ENCODE measurements at regions not wholly inside any gene's neighbourhood (a gene's known extent, or its start where the extent isn't known, plus 50 kb on each side); places are given as distances from the start of the nearest gene placed in this dataset.

DNA sequence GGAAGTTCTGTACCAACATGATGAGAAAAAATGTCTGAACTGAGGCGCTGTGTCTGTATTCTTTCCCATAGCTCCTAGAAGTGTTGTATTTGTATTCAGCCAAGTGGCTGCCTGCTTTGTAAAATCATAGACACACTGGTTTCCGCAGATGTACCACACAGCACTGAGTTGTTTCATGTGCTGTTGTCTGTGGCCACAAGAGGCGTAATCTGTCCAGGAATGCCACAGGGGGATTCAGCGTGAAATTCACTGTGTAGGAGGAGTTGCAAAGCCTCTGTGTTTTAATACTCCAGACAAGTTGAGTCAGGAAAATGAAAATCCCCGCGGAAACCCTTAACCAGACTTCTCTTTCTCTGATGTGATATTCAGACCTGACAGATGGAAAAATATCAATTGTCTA lies 462.2 kb downstream of the NSUN3 start:
- TF ChIP-seq, protein P1, sequence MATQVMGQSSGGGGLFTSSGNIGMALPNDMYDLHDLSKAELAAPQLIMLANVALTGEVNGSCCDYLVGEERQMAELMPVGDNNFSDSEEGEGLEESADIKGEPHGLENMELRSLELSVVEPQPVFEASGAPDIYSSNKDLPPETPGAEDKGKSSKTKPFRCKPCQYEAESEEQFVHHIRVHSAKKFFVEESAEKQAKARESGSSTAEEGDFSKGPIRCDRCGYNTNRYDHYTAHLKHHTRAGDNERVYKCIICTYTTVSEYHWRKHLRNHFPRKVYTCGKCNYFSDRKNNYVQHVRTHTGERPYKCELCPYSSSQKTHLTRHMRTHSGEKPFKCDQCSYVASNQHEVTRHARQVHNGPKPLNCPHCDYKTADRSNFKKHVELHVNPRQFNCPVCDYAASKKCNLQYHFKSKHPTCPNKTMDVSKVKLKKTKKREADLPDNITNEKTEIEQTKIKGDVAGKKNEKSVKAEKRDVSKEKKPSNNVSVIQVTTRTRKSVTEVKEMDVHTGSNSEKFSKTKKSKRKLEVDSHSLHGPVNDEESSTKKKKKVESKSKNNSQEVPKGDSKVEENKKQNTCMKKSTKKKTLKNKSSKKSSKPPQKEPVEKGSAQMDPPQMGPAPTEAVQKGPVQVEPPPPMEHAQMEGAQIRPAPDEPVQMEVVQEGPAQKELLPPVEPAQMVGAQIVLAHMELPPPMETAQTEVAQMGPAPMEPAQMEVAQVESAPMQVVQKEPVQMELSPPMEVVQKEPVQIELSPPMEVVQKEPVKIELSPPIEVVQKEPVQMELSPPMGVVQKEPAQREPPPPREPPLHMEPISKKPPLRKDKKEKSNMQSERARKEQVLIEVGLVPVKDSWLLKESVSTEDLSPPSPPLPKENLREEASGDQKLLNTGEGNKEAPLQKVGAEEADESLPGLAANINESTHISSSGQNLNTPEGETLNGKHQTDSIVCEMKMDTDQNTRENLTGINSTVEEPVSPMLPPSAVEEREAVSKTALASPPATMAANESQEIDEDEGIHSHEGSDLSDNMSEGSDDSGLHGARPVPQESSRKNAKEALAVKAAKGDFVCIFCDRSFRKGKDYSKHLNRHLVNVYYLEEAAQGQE (tag by site-specific recombination; IDR thresholded peaks at IDR 0.05) = no peak
- TF ChIP-seq, protein P2, sequence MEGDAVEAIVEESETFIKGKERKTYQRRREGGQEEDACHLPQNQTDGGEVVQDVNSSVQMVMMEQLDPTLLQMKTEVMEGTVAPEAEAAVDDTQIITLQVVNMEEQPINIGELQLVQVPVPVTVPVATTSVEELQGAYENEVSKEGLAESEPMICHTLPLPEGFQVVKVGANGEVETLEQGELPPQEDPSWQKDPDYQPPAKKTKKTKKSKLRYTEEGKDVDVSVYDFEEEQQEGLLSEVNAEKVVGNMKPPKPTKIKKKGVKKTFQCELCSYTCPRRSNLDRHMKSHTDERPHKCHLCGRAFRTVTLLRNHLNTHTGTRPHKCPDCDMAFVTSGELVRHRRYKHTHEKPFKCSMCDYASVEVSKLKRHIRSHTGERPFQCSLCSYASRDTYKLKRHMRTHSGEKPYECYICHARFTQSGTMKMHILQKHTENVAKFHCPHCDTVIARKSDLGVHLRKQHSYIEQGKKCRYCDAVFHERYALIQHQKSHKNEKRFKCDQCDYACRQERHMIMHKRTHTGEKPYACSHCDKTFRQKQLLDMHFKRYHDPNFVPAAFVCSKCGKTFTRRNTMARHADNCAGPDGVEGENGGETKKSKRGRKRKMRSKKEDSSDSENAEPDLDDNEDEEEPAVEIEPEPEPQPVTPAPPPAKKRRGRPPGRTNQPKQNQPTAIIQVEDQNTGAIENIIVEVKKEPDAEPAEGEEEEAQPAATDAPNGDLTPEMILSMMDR (tag by site-specific recombination; IDR thresholded peaks at IDR 0.05) = no peak
- TF ChIP-seq, protein P3, sequence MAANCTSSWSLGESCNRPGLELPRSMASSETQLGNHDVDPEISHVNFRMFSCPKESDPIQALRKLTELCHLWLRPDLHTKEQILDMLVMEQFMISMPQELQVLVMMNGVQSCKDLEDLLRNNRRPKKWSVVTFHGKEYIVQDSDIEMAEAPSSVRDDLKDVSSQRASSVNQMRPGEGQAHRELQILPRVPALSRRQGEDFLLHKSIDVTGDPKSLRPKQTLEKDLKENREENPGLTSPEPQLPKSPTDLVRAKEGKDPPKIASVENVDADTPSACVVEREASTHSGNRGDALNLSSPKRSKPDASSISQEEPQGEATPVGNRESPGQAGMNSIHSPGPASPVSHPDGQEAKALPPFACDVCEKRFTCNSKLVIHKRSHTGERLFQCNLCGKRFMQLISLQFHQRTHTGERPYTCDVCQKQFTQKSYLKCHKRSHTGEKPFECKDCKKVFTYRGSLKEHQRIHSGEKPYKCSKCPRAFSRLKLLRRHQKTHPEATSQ (tag by site-specific recombination; IDR thresholded peaks at IDR 0.05) = no peak

Measured in HEK293 (cell line).